Astrocyte (in vitro differentiated cells and primary cell): ENCODE measurements at regions not wholly inside any gene's neighbourhood (a gene's known extent, or its start where the extent isn't known, plus 50 kb on each side); places are given as distances from the start of the nearest gene placed in this dataset.
"Not testable (repeated sequence)": the region's sequence is repeated elsewhere in the genome, so short reads cannot be mapped to it uniquely, and the experiment has no call there.

Source experiments
- DNase-seq: peaks from one replicate; pipeline ENCODE4 v3.0.0-alpha.2; 2010; ENCODE audit warnings: low read depth
- FAIRE-seq: peaks from 2 replicates; lab custom pipeline; 2011; peaks lifted over from hg19 to GRCh38; lab: Jason Lieb, UNC
- H2AFZ ChIP-seq: 2 replicates; pipeline ENCODE4 v1.6.0; 2012; ENCODE audit warnings: low read depth, low read length, inconsistent platforms
- H3K27ac ChIP-seq: 2 replicates; pipeline ENCODE4 v1.5.1; 2011; ENCODE audit warnings: low read depth, low read length, inconsistent platforms
- H3K27me3 ChIP-seq: 2 replicates; pipeline ENCODE4 v1.6.0; 2011; ENCODE audit warnings: low read length, inconsistent platforms; ENCODE audit not compliant: insufficient read depth
- H3K36me3 ChIP-seq: 2 replicates; pipeline ENCODE4 v1.5.1; 2011; ENCODE audit warnings: low read length, inconsistent platforms; ENCODE audit not compliant: insufficient read depth
- H3K4me1 ChIP-seq: 2 replicates; pipeline ENCODE4 v1.5.1; 2011; ENCODE audit warnings: low read length, inconsistent platforms; ENCODE audit not compliant: insufficient read depth
- H3K4me2 ChIP-seq: 2 replicates; pipeline ENCODE4 v1.6.0; 2012; ENCODE audit warnings: low read length, inconsistent platforms
- H3K4me3 ChIP-seq: 2 replicates; pipeline ENCODE4 v1.5.1; 2011; ENCODE audit warnings: low read depth, mild to moderate bottlenecking, low read length, inconsistent platforms; ENCODE audit not compliant: insufficient read depth
- H3K79me2 ChIP-seq: 2 replicates; pipeline ENCODE4 v1.6.0; 2012; ENCODE audit warnings: mild to moderate bottlenecking, low read length, inconsistent platforms; ENCODE audit not compliant: insufficient read depth
- H3K9ac ChIP-seq: 2 replicates; pipeline ENCODE4 v1.6.0; 2012; ENCODE audit warnings: mild to moderate bottlenecking, low read length, inconsistent platforms
- H3K9me3 ChIP-seq: 2 replicates; pipeline ENCODE4 v1.5.1; 2012; ENCODE audit warnings: low read depth, mild to moderate bottlenecking, low read length, inconsistent platforms; ENCODE audit not compliant: insufficient read depth
- H4K20me1 ChIP-seq: 2 replicates; pipeline ENCODE4 v1.6.0; 2012; ENCODE audit warnings: low read length, inconsistent platforms; ENCODE audit not compliant: insufficient read depth
- H3K27ac Mint-ChIP-seq: one replicate; pipeline ENCODE4 v1.8.0; 2021; ENCODE audit warnings: mild to moderate bottlenecking, mixed read lengths; ENCODE audit not compliant: unreplicated experiment
- H3K27me3 Mint-ChIP-seq: one replicate; pipeline ENCODE4 v1.8.0; 2021; ENCODE audit warnings: low read depth, mixed read lengths; ENCODE audit not compliant: unreplicated experiment
- H3K36me3 Mint-ChIP-seq: one replicate; pipeline ENCODE4 v1.8.0; 2021; ENCODE audit warnings: low read depth, mixed read lengths; ENCODE audit not compliant: unreplicated experiment
- H3K4me1 Mint-ChIP-seq: one replicate; pipeline ENCODE4 v1.8.0; 2021; ENCODE audit warnings: low read depth, mixed read lengths; ENCODE audit not compliant: unreplicated experiment
- H3K4me3 Mint-ChIP-seq: one replicate; pipeline ENCODE4 v1.8.0; 2021; ENCODE audit warnings: mild to moderate bottlenecking, moderate library complexity, mixed read lengths; ENCODE audit not compliant: unreplicated experiment
- H3K9me3 Mint-ChIP-seq: one replicate; pipeline ENCODE4 v1.8.0; 2021; ENCODE audit warnings: mild to moderate bottlenecking, mixed read lengths; ENCODE audit not compliant: unreplicated experiment
- EZH2 ChIP-seq: IDR thresholded peaks from 2 replicates; pipeline ENCODE4 v1.6.1; 2012; ENCODE audit warnings: mild to moderate bottlenecking, low read length, inconsistent platforms; ENCODE audit not compliant: insufficient read depth
- TF ChIP-seq, protein P1 (sequence below): IDR thresholded peaks from 2 replicates; pipeline ENCODE4 v1.5.1; 2011; ENCODE audit warnings: low read depth, mild to moderate bottlenecking, inconsistent platforms, low read length, moderate library complexity; ENCODE audit not compliant: insufficient read depth

DNA sequence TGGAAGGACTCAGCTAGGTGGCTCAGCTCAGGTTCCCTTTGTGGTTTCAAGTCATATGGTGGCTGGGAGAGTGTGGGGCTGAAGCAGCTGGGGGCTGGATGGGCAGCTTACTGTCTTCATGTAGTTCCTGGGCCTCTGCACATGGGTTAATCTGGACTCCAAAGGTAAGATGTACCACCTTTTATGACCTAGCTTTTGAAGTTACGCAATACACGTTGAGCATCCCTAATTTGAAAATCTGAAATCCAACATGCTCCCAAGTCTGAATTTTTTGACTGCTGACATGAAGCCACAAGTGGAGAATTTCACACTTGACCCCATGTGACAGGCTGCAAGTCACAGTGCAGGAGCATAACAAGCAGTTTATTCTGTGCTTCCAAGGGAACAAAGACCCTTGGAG is 173.7 kb downstream of the KBTBD8 start:
- Mint-ChIP-seq H3K27ac (no peak overlapping the region), H3K4me3 (no peak overlapping the region), H3K27me3 (no peaks in the 10 kb centered on the region), H3K4me1 (no peaks in the 10 kb centered on the region), H3K36me3 (no peaks in the 10 kb centered on the region), H3K9me3 (peaks cover 3% of the 10 kb centered on the region)
- Histone ChIP-seq H3K79me2 (no peaks in the 10 kb centered on the region), H3K36me3 (no peaks in the 10 kb centered on the region), H3K27ac (no peak overlapping the region), H3K4me3 (no peak overlapping the region), H2AFZ (no peak overlapping the region), H3K27me3 (no peaks in the 10 kb centered on the region), H3K4me2 (no peak overlapping the region), H4K20me1 (no peaks in the 10 kb centered on the region), H3K9me3 (no peaks in the 10 kb centered on the region), H3K4me1 (no peaks in the 10 kb centered on the region), H3K9ac (no peak overlapping the region)
- FAIRE-seq, result no peak
- TF ChIP-seq, protein P1, sequence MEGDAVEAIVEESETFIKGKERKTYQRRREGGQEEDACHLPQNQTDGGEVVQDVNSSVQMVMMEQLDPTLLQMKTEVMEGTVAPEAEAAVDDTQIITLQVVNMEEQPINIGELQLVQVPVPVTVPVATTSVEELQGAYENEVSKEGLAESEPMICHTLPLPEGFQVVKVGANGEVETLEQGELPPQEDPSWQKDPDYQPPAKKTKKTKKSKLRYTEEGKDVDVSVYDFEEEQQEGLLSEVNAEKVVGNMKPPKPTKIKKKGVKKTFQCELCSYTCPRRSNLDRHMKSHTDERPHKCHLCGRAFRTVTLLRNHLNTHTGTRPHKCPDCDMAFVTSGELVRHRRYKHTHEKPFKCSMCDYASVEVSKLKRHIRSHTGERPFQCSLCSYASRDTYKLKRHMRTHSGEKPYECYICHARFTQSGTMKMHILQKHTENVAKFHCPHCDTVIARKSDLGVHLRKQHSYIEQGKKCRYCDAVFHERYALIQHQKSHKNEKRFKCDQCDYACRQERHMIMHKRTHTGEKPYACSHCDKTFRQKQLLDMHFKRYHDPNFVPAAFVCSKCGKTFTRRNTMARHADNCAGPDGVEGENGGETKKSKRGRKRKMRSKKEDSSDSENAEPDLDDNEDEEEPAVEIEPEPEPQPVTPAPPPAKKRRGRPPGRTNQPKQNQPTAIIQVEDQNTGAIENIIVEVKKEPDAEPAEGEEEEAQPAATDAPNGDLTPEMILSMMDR, result no peak
- no peak for TF ChIP-seq EZH2
- no peak for DNase-seq

DNA sequence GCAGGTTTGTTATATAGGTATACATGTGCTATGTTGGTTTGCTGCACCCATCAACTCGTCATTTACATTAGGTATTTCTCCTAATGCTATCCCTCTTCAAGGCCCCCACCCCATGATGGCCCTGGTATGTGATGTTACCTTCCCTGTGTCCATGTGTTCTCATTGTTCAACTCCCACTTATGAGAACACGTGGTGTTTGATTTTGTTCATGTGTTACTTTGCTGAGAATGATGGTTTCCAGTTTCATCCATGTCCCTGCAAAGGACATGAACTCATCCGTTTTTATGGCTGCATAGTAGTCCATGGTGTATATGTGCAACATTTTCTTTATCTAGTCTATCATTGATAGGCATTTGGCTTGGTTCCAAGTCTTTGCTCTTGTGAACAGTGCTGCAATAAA is 175.0 kb downstream of the KBTBD8 start:
- H3K4me1 ChIP-seq, H3K4me2 ChIP-seq, H3K36me3 Mint-ChIP-seq, H3K27me3 ChIP-seq, H3K27me3 Mint-ChIP-seq, H3K9me3 ChIP-seq, H3K4me3 Mint-ChIP-seq, H3K27ac ChIP-seq, H4K20me1 ChIP-seq, H3K9me3 Mint-ChIP-seq, H3K36me3 ChIP-seq, H2AFZ ChIP-seq, FAIRE-seq, H3K4me3 ChIP-seq, H3K9ac ChIP-seq, H3K4me1 Mint-ChIP-seq, H3K27ac Mint-ChIP-seq, H3K79me2 ChIP-seq, DNase-seq: not testable (repeated sequence)

DNA sequence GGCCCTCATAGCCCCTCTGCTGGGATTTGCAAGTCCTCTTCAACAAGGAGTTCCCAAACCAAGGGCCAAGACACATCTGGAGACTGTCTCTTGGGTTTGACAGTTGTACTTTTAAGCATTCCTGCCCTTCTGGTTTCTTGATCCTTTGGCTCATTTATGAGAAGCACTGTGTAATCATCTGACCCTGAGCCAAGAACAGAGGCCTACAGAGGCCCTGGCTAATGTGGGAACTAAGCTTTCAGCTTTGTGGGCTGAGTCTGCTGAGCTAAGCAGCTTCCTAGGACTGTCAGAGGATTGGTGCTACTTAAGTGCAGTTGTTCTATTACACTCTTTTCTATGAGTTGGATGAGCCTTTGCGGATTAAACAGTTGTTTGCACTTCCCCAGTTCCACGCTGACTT is 178.3 kb downstream of the KBTBD8 start:
- Histone ChIP-seq H3K4me3 (no peak overlapping the region), H3K79me2 (no peaks in the 10 kb centered on the region), H4K20me1 (no peaks in the 10 kb centered on the region), H3K4me2 (no peak overlapping the region), H3K27me3 (no peaks in the 10 kb centered on the region), H3K27ac (no peak overlapping the region), H3K9ac (no peak overlapping the region), H3K36me3 (no peaks in the 10 kb centered on the region), H3K9me3 (no peaks in the 10 kb centered on the region), H3K4me1 (no peaks in the 10 kb centered on the region), H2AFZ (no peak overlapping the region)
- Mint-ChIP-seq H3K4me3 (no peak overlapping the region), H3K27ac (no peak overlapping the region), H3K4me1 (no peaks in the 10 kb centered on the region), H3K9me3 (peaks cover 6% of the 10 kb centered on the region), H3K27me3 (no peaks in the 10 kb centered on the region), H3K36me3 (no peaks in the 10 kb centered on the region)
- no peak for FAIRE-seq
- DNase-seq, result no peak
- TF ChIP-seq, protein P1, result no peak
- TF ChIP-seq EZH2, result no peak
